Kidney epithelial cell (primary cell): ENCODE measurements at regions not wholly inside any gene's neighbourhood (a gene's known extent, or its start where the extent isn't known, plus 50 kb on each side); places are given as distances from the start of the nearest gene placed in this dataset.

Experiments
- DNase-seq: peaks from one replicate; pipeline ENCODE4 v3.0.0-alpha.2; 2010; ENCODE audit warnings: low read depth
- H3K27me3 ChIP-seq: 2 replicates; pipeline ENCODE4 v1.6.0; 2011; ENCODE audit warnings: low read length; ENCODE audit not compliant: control insufficient read depth, insufficient read depth
- H3K36me3 ChIP-seq: 2 replicates; pipeline ENCODE4 v1.5.1; 2011; ENCODE audit warnings: low read length; ENCODE audit not compliant: control insufficient read depth, insufficient read depth
- H3K4me3 ChIP-seq: 2 replicates; pipeline ENCODE4 v1.5.1; 2011; ENCODE audit warnings: low read depth, mild to moderate bottlenecking, control low read depth, low read length
- TF ChIP-seq, protein P1 (sequence below): IDR thresholded peaks from 2 replicates; pipeline ENCODE4 v1.5.1; 2011; ENCODE audit warnings: mild to moderate bottlenecking, moderate library complexity, low read length, control low read depth, inconsistent platforms; ENCODE audit not compliant: insufficient read depth, poor library complexity, severe bottlenecking

DNA sequence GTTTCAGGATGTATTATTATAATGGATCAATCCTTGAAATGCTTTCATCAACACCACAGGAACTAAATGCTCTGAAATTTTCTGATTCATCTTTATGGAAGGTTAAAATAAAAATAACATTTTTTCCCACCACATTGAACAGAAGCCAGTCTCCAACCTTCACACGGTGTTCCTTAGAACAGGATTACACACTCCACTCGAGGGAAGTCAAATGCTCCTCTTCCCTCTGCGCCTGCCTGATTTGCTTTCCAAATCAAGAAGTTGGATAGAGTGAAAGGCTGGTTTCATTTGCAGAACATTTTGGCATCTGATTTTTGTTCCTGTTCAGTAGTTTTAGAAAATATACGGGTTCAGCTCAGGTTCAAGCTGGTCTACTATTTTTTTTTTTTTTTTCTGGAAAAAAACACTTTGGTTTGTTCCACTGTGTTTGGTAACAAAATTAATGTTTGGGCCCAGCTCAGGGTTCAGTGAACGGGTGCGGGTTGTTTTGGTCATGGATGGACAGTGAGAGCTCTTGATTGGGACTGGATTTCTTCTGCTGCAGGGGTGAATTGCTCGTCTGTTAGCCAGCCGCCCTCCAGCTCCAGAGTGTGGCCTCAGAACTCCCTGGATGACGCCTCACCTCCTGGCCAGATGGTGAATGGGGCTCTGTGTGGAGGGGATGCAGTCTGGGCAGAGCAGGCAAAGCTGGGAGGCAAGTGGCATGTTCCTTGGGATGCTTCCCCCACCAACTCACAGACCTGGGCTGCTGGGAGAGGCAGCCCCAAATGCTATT is 82.4 kb upstream of the STC2 start:
- H3K36me3 ChIP-seq: no peaks in the 10 kb centered on the region
- no peak overlapping the region for H3K4me3 ChIP-seq
- no peak for DNase-seq
- TF ChIP-seq, protein P1, sequence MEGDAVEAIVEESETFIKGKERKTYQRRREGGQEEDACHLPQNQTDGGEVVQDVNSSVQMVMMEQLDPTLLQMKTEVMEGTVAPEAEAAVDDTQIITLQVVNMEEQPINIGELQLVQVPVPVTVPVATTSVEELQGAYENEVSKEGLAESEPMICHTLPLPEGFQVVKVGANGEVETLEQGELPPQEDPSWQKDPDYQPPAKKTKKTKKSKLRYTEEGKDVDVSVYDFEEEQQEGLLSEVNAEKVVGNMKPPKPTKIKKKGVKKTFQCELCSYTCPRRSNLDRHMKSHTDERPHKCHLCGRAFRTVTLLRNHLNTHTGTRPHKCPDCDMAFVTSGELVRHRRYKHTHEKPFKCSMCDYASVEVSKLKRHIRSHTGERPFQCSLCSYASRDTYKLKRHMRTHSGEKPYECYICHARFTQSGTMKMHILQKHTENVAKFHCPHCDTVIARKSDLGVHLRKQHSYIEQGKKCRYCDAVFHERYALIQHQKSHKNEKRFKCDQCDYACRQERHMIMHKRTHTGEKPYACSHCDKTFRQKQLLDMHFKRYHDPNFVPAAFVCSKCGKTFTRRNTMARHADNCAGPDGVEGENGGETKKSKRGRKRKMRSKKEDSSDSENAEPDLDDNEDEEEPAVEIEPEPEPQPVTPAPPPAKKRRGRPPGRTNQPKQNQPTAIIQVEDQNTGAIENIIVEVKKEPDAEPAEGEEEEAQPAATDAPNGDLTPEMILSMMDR: no peak
- no peaks in the 10 kb centered on the region for H3K27me3 ChIP-seq

DNA sequence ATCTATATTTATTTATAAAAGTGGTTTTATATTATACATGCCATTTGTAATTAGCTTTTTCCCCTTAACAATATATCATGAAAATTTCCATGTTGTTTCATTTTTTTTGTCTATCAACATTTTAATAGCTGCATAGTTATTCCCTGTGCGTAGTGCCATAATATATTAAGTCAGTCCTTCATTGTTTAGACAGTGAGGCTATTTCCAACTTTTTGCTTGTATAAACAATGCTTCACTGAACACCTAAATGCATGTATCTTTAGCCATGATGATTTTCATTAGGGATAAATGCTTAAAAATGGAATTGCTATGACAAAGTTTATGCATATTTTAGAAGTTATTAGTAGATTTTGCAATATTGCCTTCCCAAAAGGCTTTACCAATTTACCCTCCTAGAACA is 80.7 kb upstream of the STC2 start:
- H3K4me3 ChIP-seq: no peak overlapping the region

DNA sequence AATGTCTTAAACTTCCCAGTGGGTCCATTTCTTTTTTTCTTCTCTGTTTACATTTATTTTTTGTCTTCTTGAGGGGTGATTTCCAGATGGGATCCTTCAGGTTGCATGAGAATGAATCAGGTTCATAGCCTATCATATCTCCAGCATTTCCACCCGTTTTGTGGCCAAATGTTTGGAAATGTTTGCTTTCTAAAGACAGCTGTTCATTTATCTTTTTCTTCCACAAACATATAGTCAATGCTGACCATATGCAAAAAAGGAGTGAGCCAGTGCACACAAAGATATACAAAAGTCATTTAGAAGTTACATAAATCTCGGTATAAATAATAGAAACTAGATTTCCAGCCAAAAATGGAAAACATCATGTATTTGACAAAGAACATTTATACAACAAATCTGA is 71.6 kb upstream of the STC2 start:
- no peaks in the 10 kb centered on the region for H3K27me3 ChIP-seq
- H3K4me3 ChIP-seq: no peak overlapping the region
- TF ChIP-seq, protein P1: no peak
- H3K36me3 ChIP-seq: no peaks in the 10 kb centered on the region
- no peak for DNase-seq

More for the DNA sequence above, 80.7 kb upstream of the STC2 start:
- Histone ChIP-seq H3K27me3 (no peaks in the 10 kb centered on the region), H3K36me3 (no peaks in the 10 kb centered on the region)
- DNase-seq: no peak
- TF ChIP-seq, protein P1: no peak

DNA sequence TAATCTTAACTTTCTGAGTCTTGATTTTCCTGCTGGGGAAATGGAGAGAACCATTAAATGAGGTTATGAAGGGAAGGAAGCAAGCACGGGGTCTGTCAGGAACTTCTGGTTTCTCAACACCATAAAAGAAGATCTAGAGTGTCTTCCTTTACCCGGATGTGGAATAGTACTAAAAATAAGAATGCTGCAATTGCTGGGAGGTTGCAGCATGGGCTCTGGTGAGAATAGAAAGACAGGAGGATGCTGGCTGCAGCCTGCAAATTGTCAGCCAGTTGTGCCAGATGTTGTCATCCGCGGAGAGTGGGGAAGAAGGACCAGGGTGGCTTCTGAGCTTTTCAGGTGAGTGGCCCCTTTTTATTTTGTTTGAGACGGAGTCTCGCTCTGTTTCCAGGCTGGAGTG is 69.3 kb upstream of the STC2 start:
- TF ChIP-seq, protein P1: no peak
- no peak overlapping the region for H3K4me3 ChIP-seq
- no peak for DNase-seq
- H3K36me3 ChIP-seq: no peaks in the 10 kb centered on the region
- H3K27me3 ChIP-seq: no peaks in the 10 kb centered on the region

DNA sequence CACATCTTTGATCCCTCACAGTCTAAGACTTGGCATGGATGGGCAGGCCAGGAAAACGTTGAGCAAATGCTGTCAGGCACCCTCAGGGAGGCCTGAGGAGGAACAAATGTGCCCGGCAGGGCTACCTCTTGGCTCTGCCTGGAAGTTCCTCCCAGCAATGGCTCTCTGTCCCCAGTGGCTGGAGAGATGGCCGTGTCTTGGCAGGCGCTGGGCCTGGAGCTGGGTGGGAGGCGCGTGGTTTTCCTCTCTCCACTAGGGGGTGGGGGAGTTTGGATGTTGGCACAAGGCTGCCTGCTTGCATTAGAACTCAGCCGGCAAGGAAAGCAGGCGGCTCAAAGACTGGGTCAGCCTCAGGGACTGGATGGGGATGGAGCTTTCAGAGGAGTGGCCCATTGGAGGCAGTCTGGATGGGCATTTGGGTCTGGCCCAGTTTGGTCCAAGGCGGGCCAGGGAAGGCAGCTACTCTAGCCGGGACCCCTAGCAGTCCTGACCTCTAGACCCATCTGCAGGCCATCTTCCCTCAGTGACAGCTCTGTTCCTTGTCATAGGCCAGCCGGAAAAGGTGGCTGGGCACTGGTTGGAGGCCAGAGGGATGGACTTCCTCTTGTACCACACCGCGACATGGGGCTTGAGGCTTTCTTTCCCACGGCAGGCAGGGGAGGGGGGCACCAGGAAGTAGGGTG is 68.2 kb upstream of the STC2 start:
- Histone ChIP-seq H3K4me3 (no peak overlapping the region), H3K36me3 (no peaks in the 10 kb centered on the region)

More for the DNA sequence above, 68.2 kb upstream of the STC2 start:
- TF ChIP-seq, protein P1: peak; percentile 15
- DNase-seq: no peak
- H3K27me3 ChIP-seq: no peaks in the 10 kb centered on the region
